ENCODE measurements at regions not wholly inside any gene's neighbourhood (a gene's known extent, or its start where the extent isn't known, plus 50 kb on each side); places are given as distances from the start of the nearest gene placed in this dataset.

GRCh38 chr9:28163619-28164018 is 590.3 kb upstream of the C9orf72 start:
- Histone ChIP-seq H3K4me3 (ENCODE audit: low read length, poor library complexity, severe bottlenecking) (no peak overlapping the region), H3K9me3 (ENCODE audit: insufficient read depth, low read depth, low read length) (no peaks in the 10 kb centered on the region), H3K27me3 (ENCODE audit: insufficient read depth, low read length, poor library complexity, severe bottlenecking) (no peaks in the 10 kb centered on the region), H3K79me2 (ENCODE audit: insufficient read depth, low read length) (no peaks in the 10 kb centered on the region), H2AFZ (ENCODE audit: low read length) (no peak overlapping the region), H3F3A (ENCODE audit: low read depth) (no peaks in the 10 kb centered on the region), H3K9me2 (replicated peaks; ENCODE audit: low read depth, low read length) (no peaks in the 10 kb centered on the region), H3K36me3 (ENCODE audit: insufficient read depth, low read length) (no peaks in the 10 kb centered on the region), H3K4me1 (ENCODE audit: insufficient read depth, low read length, poor library complexity, severe bottlenecking) (no peaks in the 10 kb centered on the region), H3K4me2 (ENCODE audit: low read depth, low read length, poor library complexity, severe bottlenecking) (no peak overlapping the region), H3K9ac (ENCODE audit: low read depth, low read length, poor library complexity, severe bottlenecking) (no peak overlapping the region), H4K20me1 (ENCODE audit: insufficient read depth, low read length, poor library complexity, severe bottlenecking) (no peaks in the 10 kb centered on the region)
- no peak for TF ChIP-seq CTCF (conservative IDR thresholded peaks at IDR 0.05; ENCODE audit: low read length)
- TF ChIP-seq EZH2phosphoT487 (IDR thresholded peaks at IDR 0.05; ENCODE audit: borderline replicate concordance): no peak

DNA sequence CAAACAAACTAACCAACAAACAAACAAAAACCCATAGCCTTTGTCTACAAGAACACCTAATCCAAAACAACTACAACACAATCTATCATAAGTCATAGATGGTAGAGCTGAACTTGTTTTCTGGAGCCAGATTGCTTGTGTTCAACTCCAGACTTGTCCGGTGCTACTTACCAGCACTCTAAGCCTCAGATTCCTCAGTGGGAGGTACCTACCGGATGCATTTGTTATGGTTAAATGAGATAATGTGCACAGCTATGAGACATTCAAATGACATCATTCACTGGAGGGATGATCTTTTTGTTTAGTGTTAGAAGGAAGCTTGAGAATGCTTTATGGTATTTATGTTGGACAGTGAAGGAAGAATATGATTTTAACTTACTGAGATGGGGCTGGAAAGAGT is 592.9 kb upstream of the C9orf72 start:
- Histone ChIP-seq H3K9me2 (replicated peaks; ENCODE audit: low read depth, low read length) (no peaks in the 10 kb centered on the region), H3K9me3 (ENCODE audit: insufficient read depth, low read depth, low read length) (no peaks in the 10 kb centered on the region)
- TF ChIP-seq EZH2phosphoT487 (IDR thresholded peaks at IDR 0.05; ENCODE audit: borderline replicate concordance): no peak
- TF ChIP-seq CTCF (conservative IDR thresholded peaks at IDR 0.05; ENCODE audit: low read length): no peak

GRCh38 chr9:28177142-28177541 is 603.9 kb upstream of the C9orf72 start:
- H3K9me2 ChIP-seq (replicated peaks; ENCODE audit: low read depth, low read length): no peaks in the 10 kb centered on the region
- no peaks in the 10 kb centered on the region for H3K4me1 ChIP-seq (ENCODE audit: insufficient read depth, low read length, poor library complexity, severe bottlenecking)
- H3F3A ChIP-seq (ENCODE audit: low read depth): no peaks in the 10 kb centered on the region
- H3K4me2 ChIP-seq (ENCODE audit: low read depth, low read length, poor library complexity, severe bottlenecking): no peak overlapping the region
- no peak overlapping the region for H3K9ac ChIP-seq (ENCODE audit: low read depth, low read length, poor library complexity, severe bottlenecking)
- TF ChIP-seq CTCF (conservative IDR thresholded peaks at IDR 0.05; ENCODE audit: low read length) (no peak), EZH2phosphoT487 (IDR thresholded peaks at IDR 0.05; ENCODE audit: borderline replicate concordance) (no peak)
- H4K20me1 ChIP-seq (ENCODE audit: insufficient read depth, low read length, poor library complexity, severe bottlenecking): no peaks in the 10 kb centered on the region
- H2AFZ ChIP-seq (ENCODE audit: low read length): no peak overlapping the region
- H3K36me3 ChIP-seq (ENCODE audit: insufficient read depth, low read length): no peaks in the 10 kb centered on the region
- no peak overlapping the region for H3K4me3 ChIP-seq (ENCODE audit: low read length, poor library complexity, severe bottlenecking)
- H3K79me2 ChIP-seq (ENCODE audit: insufficient read depth, low read length): no peaks in the 10 kb centered on the region
- H3K9me3 ChIP-seq (ENCODE audit: insufficient read depth, low read depth, low read length): no peaks in the 10 kb centered on the region
- H3K27me3 ChIP-seq (ENCODE audit: insufficient read depth, low read length, poor library complexity, severe bottlenecking): no peaks in the 10 kb centered on the region

More for the DNA sequence above, 592.9 kb upstream of the C9orf72 start:
- Histone ChIP-seq H3F3A (ENCODE audit: low read depth) (no peaks in the 10 kb centered on the region), H3K4me3 (ENCODE audit: low read length, poor library complexity, severe bottlenecking) (no peak overlapping the region), H3K79me2 (ENCODE audit: insufficient read depth, low read length) (no peaks in the 10 kb centered on the region), H4K20me1 (ENCODE audit: insufficient read depth, low read length, poor library complexity, severe bottlenecking) (no peaks in the 10 kb centered on the region), H2AFZ (ENCODE audit: low read length) (no peak overlapping the region), H3K36me3 (ENCODE audit: insufficient read depth, low read length) (no peaks in the 10 kb centered on the region), H3K9ac (ENCODE audit: low read depth, low read length, poor library complexity, severe bottlenecking) (no peak overlapping the region), H3K4me1 (ENCODE audit: insufficient read depth, low read length, poor library complexity, severe bottlenecking) (no peaks in the 10 kb centered on the region), H3K4me2 (ENCODE audit: low read depth, low read length, poor library complexity, severe bottlenecking) (no peak overlapping the region), H3K27me3 (ENCODE audit: insufficient read depth, low read length, poor library complexity, severe bottlenecking) (no peaks in the 10 kb centered on the region)

Measured in Loucy (cell line).